OCI-LY1 (cell line): ENCODE measurements at regions not wholly inside any gene's neighbourhood (a gene's known extent, or its start where the extent isn't known, plus 50 kb on each side); places are given as distances from the start of the nearest gene placed in this dataset.

Source experiments
- H2AFZ ChIP-seq: fragments of 200-600 bp; sonication (generic), shearing (Covaris generic); 2 replicates; pipeline ENCODE4 v1.6.0; 2014; ENCODE audit warnings: antibody characterized with exemption, mild to moderate bottlenecking, low read length
- H3F3A ChIP-seq: fragments of 200-600 bp; sonication (generic), shearing (Covaris generic); 2 replicates; pipeline ENCODE4 v1.6.0; 2014; ENCODE audit warnings: mild to moderate bottlenecking, antibody characterized with exemption, low read length, moderate library complexity; ENCODE audit not compliant: insufficient read depth
- H3K27ac ChIP-seq: fragments of 200-600 bp; sonication (generic); 2 replicates; pipeline ENCODE4 v1.5.1; 2014; ENCODE audit warnings: low read length, mixed run types, mild to moderate bottlenecking, low read depth; ENCODE audit not compliant: poor library complexity, severe bottlenecking
- H3K27me3 ChIP-seq: fragments of 200-600 bp; sonication (generic); 2 replicates; pipeline ENCODE4 v1.6.0; 2014; ENCODE audit warnings: antibody characterized with exemption, mild to moderate bottlenecking, low read length, moderate library complexity; ENCODE audit not compliant: insufficient read depth
- H3K36me3 ChIP-seq: fragments of 200-600 bp; sonication (generic); 2 replicates; pipeline ENCODE4 v1.6.1; 2014; ENCODE audit warnings: mild to moderate bottlenecking, antibody characterized with exemption, low read length, moderate library complexity, mixed read lengths; ENCODE audit not compliant: insufficient read depth
- H3K4me1 ChIP-seq: fragments of 200-600 bp; sonication (generic); 2 replicates; pipeline ENCODE4 v1.5.1; 2014; ENCODE audit warnings: mild to moderate bottlenecking, low read length, moderate library complexity; ENCODE audit not compliant: insufficient read depth, severe bottlenecking
- H3K4me2 ChIP-seq: fragments of 200-600 bp; sonication (generic), shearing (Covaris generic); 2 replicates; pipeline ENCODE4 v1.6.1; 2014; ENCODE audit warnings: low read length
- H3K4me3 ChIP-seq: fragments of 200-600 bp; sonication (generic); 2 replicates; pipeline ENCODE4 v1.5.1; 2014; ENCODE audit warnings: low read length, low read depth, mild to moderate bottlenecking, mixed read lengths; ENCODE audit not compliant: poor library complexity, severe bottlenecking
- H3K79me2 ChIP-seq: fragments of 200-600 bp; shearing (Covaris generic); 2 replicates; pipeline ENCODE4 v1.6.1; 2016; ENCODE audit warnings: mixed run types, low read length, mixed read lengths; ENCODE audit not compliant: insufficient read depth
- H3K9ac ChIP-seq: fragments of 200-600 bp; sonication (generic), shearing (Covaris generic); 2 replicates; pipeline ENCODE4 v1.6.1; 2014; ENCODE audit warnings: mild to moderate bottlenecking, low read length, mixed read lengths
- H3K9me2 ChIP-seq: fragments of 200-600 bp; sonication (generic), shearing (Covaris generic); 2 replicates; pipeline ENCODE4 v1.6.1; 2014; ENCODE audit warnings: low read depth, mild to moderate bottlenecking, low read length, mixed read lengths
- H3K9me3 ChIP-seq: fragments of 200-600 bp; shearing (Covaris generic); 2 replicates; pipeline ENCODE4 v1.6.1; 2014; ENCODE audit warnings: low read length, mixed read lengths
- H4K20me1 ChIP-seq: fragments of 200-600 bp; sonication (generic), shearing (Covaris generic); 2 replicates; pipeline ENCODE4 v1.6.0; 2016; ENCODE audit warnings: mild to moderate bottlenecking, low read length; ENCODE audit not compliant: insufficient read depth
- EZH2 ChIP-seq: fragments of 200-600 bp; sonication (generic), shearing (Covaris generic); IDR thresholded peaks from 2 replicates; pipeline ENCODE4 v1.8.0; 2017; ENCODE audit warnings: borderline replicate concordance, mixed run types, mild to moderate bottlenecking, antibody characterized with exemption, low read length, moderate library complexity, mixed read lengths
- TF ChIP-seq, protein P1 (sequence below): fragments of 200-600 bp; sonication (generic), shearing (Covaris generic); IDR thresholded peaks from 2 replicates; pipeline ENCODE4 v1.5.1; 2017; ENCODE audit warnings: mild to moderate bottlenecking, antibody characterized with exemption, low read length, moderate library complexity, mixed read lengths

DNA sequence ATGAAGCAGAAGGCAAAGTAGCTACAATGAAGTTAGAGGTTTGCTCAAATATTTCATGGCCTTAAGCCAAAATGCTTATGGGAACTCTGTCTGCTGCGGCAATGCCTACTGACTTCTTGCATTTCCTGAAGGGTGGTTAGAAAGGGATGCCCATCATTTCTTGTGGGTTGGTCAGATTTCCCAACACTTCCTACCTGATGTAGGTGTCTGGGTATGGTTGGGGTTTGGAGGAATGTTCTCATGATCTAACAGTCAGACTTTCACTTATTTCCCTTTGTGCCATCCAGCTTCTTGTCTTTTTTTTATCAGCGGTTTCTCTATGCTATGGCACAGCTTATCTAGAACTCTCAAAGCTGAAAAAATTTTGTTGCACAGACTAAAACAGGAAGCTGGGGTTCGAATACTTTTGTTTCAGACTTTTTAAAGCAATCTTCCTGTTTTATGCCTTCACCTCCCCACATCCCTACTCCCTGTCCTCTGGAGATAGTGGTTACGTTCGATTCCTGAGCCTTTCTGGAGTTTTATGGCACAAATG lies 307.7 kb downstream of the USP25 start:
- Histone ChIP-seq H4K20me1 (no peaks in the 10 kb centered on the region), H3K4me2 (no peak overlapping the region), H3K9me3 (no peaks in the 10 kb centered on the region), H3K27ac (no peak overlapping the region), H3K79me2 (no peaks in the 10 kb centered on the region), H3K9me2 (no peaks in the 10 kb centered on the region; the same call in 1 of the 2 replicates), H3K4me3 (no peak overlapping the region), H3F3A (no peaks in the 10 kb centered on the region), H3K27me3 (no peaks in the 10 kb centered on the region), H2AFZ (no peak overlapping the region), H3K9ac (no peak overlapping the region), H3K4me1 (no peaks in the 10 kb centered on the region), H3K36me3 (no peaks in the 10 kb centered on the region)
- TF ChIP-seq, protein P1, sequence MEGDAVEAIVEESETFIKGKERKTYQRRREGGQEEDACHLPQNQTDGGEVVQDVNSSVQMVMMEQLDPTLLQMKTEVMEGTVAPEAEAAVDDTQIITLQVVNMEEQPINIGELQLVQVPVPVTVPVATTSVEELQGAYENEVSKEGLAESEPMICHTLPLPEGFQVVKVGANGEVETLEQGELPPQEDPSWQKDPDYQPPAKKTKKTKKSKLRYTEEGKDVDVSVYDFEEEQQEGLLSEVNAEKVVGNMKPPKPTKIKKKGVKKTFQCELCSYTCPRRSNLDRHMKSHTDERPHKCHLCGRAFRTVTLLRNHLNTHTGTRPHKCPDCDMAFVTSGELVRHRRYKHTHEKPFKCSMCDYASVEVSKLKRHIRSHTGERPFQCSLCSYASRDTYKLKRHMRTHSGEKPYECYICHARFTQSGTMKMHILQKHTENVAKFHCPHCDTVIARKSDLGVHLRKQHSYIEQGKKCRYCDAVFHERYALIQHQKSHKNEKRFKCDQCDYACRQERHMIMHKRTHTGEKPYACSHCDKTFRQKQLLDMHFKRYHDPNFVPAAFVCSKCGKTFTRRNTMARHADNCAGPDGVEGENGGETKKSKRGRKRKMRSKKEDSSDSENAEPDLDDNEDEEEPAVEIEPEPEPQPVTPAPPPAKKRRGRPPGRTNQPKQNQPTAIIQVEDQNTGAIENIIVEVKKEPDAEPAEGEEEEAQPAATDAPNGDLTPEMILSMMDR: no peak

DNA sequence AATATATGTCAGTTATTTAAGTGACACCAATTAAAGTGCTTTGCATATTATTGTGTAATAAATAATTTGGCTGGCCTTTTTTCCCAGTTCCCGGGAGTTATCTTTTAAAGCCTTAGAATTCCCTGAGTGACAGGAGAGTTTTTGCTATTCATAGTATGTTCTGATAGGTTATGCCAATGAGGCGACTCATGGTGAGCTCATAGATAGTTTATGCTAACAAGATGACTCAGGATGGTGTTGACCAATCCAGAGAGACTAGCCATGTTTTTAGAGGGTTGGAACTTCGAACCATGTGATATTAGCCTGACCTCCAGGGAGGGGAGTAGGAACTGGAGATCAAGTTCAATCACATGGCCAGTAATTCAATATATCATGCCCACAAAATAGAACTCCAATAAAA lies 310.8 kb downstream of the USP25 start:
- Histone ChIP-seq H3K9me2 (no peaks in the 10 kb centered on the region; the same call in 1 of the 2 replicates), H3K4me2 (no peak overlapping the region), H4K20me1 (no peaks in the 10 kb centered on the region), H3K27ac (no peak overlapping the region), H3K27me3 (no peaks in the 10 kb centered on the region), H3K4me3 (no peak overlapping the region), H3F3A (no peaks in the 10 kb centered on the region), H3K9ac (no peak overlapping the region), H3K79me2 (no peaks in the 10 kb centered on the region), H3K4me1 (no peaks in the 10 kb centered on the region), H3K9me3 (no peaks in the 10 kb centered on the region), H3K36me3 (no peaks in the 10 kb centered on the region), H2AFZ (no peak overlapping the region)
- no peak for TF ChIP-seq EZH2
- TF ChIP-seq, protein P1: no peak

DNA sequence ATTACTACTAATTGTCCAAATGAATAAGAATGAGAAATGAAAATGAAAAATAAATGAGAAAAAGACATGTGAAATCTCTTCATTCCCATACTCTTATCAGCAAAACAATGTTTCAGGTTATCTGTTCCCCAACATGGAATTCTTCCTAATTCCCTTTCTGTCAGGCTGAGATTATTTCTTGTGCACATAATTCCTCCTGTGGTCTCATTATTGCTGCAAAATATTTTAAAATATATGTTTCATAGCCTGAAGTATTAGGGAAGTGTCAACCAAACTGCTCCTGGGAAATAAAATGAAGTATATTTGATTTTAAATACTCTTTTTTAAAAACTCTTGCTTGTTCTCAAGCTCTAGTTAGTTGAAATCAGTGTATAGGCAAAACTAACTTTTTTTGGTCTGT lies 314.9 kb downstream of the USP25 start:
- Histone ChIP-seq H3F3A (no peaks in the 10 kb centered on the region), H3K9ac (no peak overlapping the region), H3K4me3 (no peak overlapping the region), H3K79me2 (no peaks in the 10 kb centered on the region), H4K20me1 (no peaks in the 10 kb centered on the region), H3K36me3 (no peaks in the 10 kb centered on the region), H3K27ac (no peak overlapping the region), H3K4me1 (no peaks in the 10 kb centered on the region), H3K27me3 (no peaks in the 10 kb centered on the region), H3K4me2 (no peak overlapping the region), H3K9me3 (no peaks in the 10 kb centered on the region), H2AFZ (no peak overlapping the region), H3K9me2 (no peaks in the 10 kb centered on the region)
- no peak for TF ChIP-seq EZH2
- TF ChIP-seq, protein P1: no peak
